Omental fat pad (tissue), 3 donors: ENCODE measurements at regions not wholly inside any gene's neighbourhood (a gene's known extent, or its start where the extent isn't known, plus 50 kb on each side); places are given as distances from the start of the nearest gene placed in this dataset.
"Not testable (repeated sequence)": the region's sequence is repeated elsewhere in the genome, so short reads cannot be mapped to it uniquely, and the experiment has no call there.

ENCODE experiments used
- ATAC-seq: fragments of 150-250 bp; one replicate; pipeline ENCODE4 v1.9.1; 2016; ENCODE audit warnings: mild to moderate bottlenecking, moderate library complexity; ENCODE audit not compliant: low FRiP score
- DNase-seq: peaks from one replicate; pipeline ENCODE4 v3.0.0-alpha.2; 2019; ENCODE audit warnings: low spot score
- CTCF ChIP-seq, 3 donors: fragments of 450-650 bp; IDR thresholded peaks; one replicate each; pipeline ENCODE4 v1.5.1; 2016 to 2017; ENCODE audit warnings: antibody characterized with exemption in 3 of 3, mild to moderate bottlenecking in 3 of 3, moderate library complexity in 2 of 3

GRCh38 chr14:38931969-38932652 is 170.9 kb downstream of the SEC23A start:
- DNase-seq (no peak), ATAC-seq (no peak)
- TF ChIP-seq CTCF (IDR thresholded peaks at IDR 0.05): no peak

- no peak for TF ChIP-seq CTCF (IDR thresholded peaks at IDR 0.05)
- DNase-seq: no peak
- no peak for ATAC-seq
Observed at GRCh38 chr14:38930898-38931297, 172.1 kb downstream of the SEC23A start.

GRCh38 chr14:38930022-38930421 is 173.0 kb downstream of the SEC23A start:
- no peak for TF ChIP-seq CTCF (IDR thresholded peaks at IDR 0.05)
- ATAC-seq (no peak), DNase-seq (no peak)

- ATAC-seq (no peak), DNase-seq (no peak)
- TF ChIP-seq CTCF (IDR thresholded peaks at IDR 0.05): no peak
Observed at GRCh38 chr14:38929416-38929815, 173.6 kb downstream of the SEC23A start.

- ATAC-seq, DNase-seq: not testable (repeated sequence)
Observed at GRCh38 chr14:38921893-38922292, 181.1 kb downstream of the SEC23A start.

GRCh38 chr14:38915125-38915524 is 187.9 kb downstream of the SEC23A start:
- ATAC-seq (no peak), DNase-seq (no peak)
- TF ChIP-seq CTCF (IDR thresholded peaks at IDR 0.05): no peak

- DNase-seq: no peak
- TF ChIP-seq CTCF (IDR thresholded peaks at IDR 0.05): no peak
- no peak for ATAC-seq
Observed at GRCh38 chr14:38910092-38910491, 192.9 kb downstream of the SEC23A start.
